ENCODE measurements at regions not wholly inside any gene's neighbourhood (a gene's known extent, or its start where the extent isn't known, plus 50 kb on each side); places are given as distances from the start of the nearest gene placed in this dataset.

DNA sequence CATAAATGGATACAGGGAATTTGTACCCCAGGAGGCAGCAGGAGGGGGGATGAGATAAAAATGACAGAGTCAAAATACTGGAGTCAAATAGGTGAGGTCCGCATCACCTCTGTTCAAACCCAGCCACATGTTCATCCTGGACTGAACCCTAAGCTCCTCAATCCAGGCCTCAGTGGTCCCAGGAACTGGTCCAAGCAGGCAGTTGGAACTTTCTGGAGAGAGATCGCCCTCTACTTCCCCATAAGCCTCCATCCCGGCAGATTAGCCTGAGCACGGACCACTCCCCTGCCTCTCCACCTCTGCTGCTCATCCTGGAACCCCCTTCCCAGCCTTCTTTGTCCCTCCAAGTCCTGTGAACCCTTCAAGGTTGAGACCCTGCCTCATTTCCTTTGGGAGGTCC, 959.7 kb upstream of the ZNF722 start:
- H3K27me3 Mint-ChIP-seq: no peaks in the 10 kb centered on the region
- no peaks in the 10 kb centered on the region for H3K27me3 ChIP-seq (replicated peaks in 1 of 2; ENCODE audit: control insufficient read depth in 2 of 2, extremely low read depth in 1 of 2, insufficient read depth in 2 of 2, low read length in 1 of 2)
- ChIA-PET POLR2A (no interaction called here), CTCF (no interaction called here)
- no peaks in the 10 kb centered on the region for H3K4me1 ChIP-seq (ENCODE audit: control insufficient read depth in 1 of 2, extremely low read depth in 1 of 2, insufficient read depth in 2 of 2, low read length in 2 of 2)
- H3K4me1 Mint-ChIP-seq: no peaks in the 10 kb centered on the region
- WGBS (ENCODE audit: insufficient coverage): 81% methylated on average over 4 of the region's 4 CpGs
- no peak overlapping the region for H3K27ac ChIP-seq (ENCODE audit: low read length)
- H3K36me3 ChIP-seq (ENCODE audit: control insufficient read depth in 2 of 2, extremely low read depth in 1 of 2, insufficient read depth in 1 of 2, low read length in 1 of 2): no peaks in the 10 kb centered on the region
- H3K27ac Mint-ChIP-seq: no peak overlapping the region
- no peak for ATAC-seq (replicated peaks in 1 of 4)
- H3K4me3 ChIP-seq (ENCODE audit: control insufficient read depth in 1 of 2, extremely low read depth in 1 of 2, low read length in 1 of 2): no peak overlapping the region
- no peaks in the 10 kb centered on the region for H3K9me3 ChIP-seq
- no peak overlapping the region for H3K4me3 Mint-ChIP-seq
- no peak for DNase-seq
- H3K36me3 Mint-ChIP-seq: no peaks in the 10 kb centered on the region
- peaks cover 35 to 42% (median 38%) of the 10 kb centered on the region in 3 donors for H3K9me3 Mint-ChIP-seq

GRCh38 chr7:63039882-63040281, 958.8 kb upstream of the ZNF722 start:
- WGBS (ENCODE audit: insufficient coverage): 86% methylated on average over 8 of the region's 8 CpGs
- no peaks in the 10 kb centered on the region for H3K4me1 ChIP-seq (ENCODE audit: control insufficient read depth in 1 of 2, extremely low read depth in 1 of 2, insufficient read depth in 2 of 2, low read length in 2 of 2)
- ATAC-seq (replicated peaks in 1 of 4) (no peak), DNase-seq (no peak)
- H3K4me3 ChIP-seq (ENCODE audit: control insufficient read depth in 1 of 2, extremely low read depth in 1 of 2, low read length in 1 of 2): no peak overlapping the region
- Mint-ChIP-seq H3K36me3 (no peaks in the 10 kb centered on the region), H3K4me3 (no peak overlapping the region), H3K4me1 (no peaks in the 10 kb centered on the region), H3K27ac (no peak overlapping the region), H3K9me3 (peaks cover 32 to 38% (median 36%) of the 10 kb centered on the region in 3 donors), H3K27me3 (no peaks in the 10 kb centered on the region)
- no peaks in the 10 kb centered on the region for H3K9me3 ChIP-seq
- H3K27ac ChIP-seq (ENCODE audit: low read length): no peak overlapping the region
- H3K36me3 ChIP-seq (ENCODE audit: control insufficient read depth in 2 of 2, extremely low read depth in 1 of 2, insufficient read depth in 1 of 2, low read length in 1 of 2): no peaks in the 10 kb centered on the region
- POLR2A ChIA-PET: no interaction called here
- CTCF ChIA-PET: no interaction called here
- H3K27me3 ChIP-seq (replicated peaks in 1 of 2; ENCODE audit: control insufficient read depth in 2 of 2, extremely low read depth in 1 of 2, insufficient read depth in 2 of 2, low read length in 1 of 2): no peaks in the 10 kb centered on the region

- Mint-ChIP-seq H3K4me3 (no peak overlapping the region), H3K9me3 (peaks cover 32 to 35% (median 33%) of the 10 kb centered on the region in 3 donors), H3K27me3 (no peaks in the 10 kb centered on the region), H3K4me1 (no peaks in the 10 kb centered on the region), H3K27ac (no peak overlapping the region), H3K36me3 (no peaks in the 10 kb centered on the region)
- Histone ChIP-seq H3K9me3 (peaks cover under 1% of the 10 kb centered on the region), H3K4me3 (ENCODE audit: control insufficient read depth in 1 of 2, extremely low read depth in 1 of 2, low read length in 1 of 2) (no peak overlapping the region), H3K27ac (ENCODE audit: low read length) (no peak overlapping the region), H3K4me1 (ENCODE audit: control insufficient read depth in 1 of 2, extremely low read depth in 1 of 2, insufficient read depth in 2 of 2, low read length in 2 of 2) (no peaks in the 10 kb centered on the region), H3K27me3 (replicated peaks in 1 of 2; ENCODE audit: control insufficient read depth in 2 of 2, extremely low read depth in 1 of 2, insufficient read depth in 2 of 2, low read length in 1 of 2) (no peaks in the 10 kb centered on the region), H3K36me3 (ENCODE audit: control insufficient read depth in 2 of 2, extremely low read depth in 1 of 2, insufficient read depth in 1 of 2, low read length in 1 of 2) (no peaks in the 10 kb centered on the region)
- CTCF ChIA-PET: no interaction called here
- ATAC-seq (replicated peaks in 1 of 4) (no peak), DNase-seq (no peak)
- POLR2A ChIA-PET: no interaction called here
- WGBS (ENCODE audit: insufficient coverage): 70% methylated on average over 8 of the region's 12 CpGs
These were observed 958.3 kb upstream of the ZNF722 start for GRCh38 chr7:63040336-63040735.

- ChIA-PET POLR2A (no interaction called here), CTCF (no interaction called here)
- peaks cover 2% of the 10 kb centered on the region for H3K9me3 ChIP-seq
- H3K27ac Mint-ChIP-seq: no peak overlapping the region
- no peak overlapping the region for H3K4me3 Mint-ChIP-seq
- no peaks in the 10 kb centered on the region for H3K36me3 ChIP-seq (ENCODE audit: control insufficient read depth in 2 of 2, extremely low read depth in 1 of 2, insufficient read depth in 1 of 2, low read length in 1 of 2)
- 80% methylated on average over 8 of the region's 12 CpGs for WGBS (ENCODE audit: insufficient coverage)
- no peaks in the 10 kb centered on the region for H3K4me1 ChIP-seq (ENCODE audit: control insufficient read depth in 1 of 2, extremely low read depth in 1 of 2, insufficient read depth in 2 of 2, low read length in 2 of 2)
- H3K9me3 Mint-ChIP-seq: peaks cover 28 to 32% (median 30%) of the 10 kb centered on the region in 3 donors
- DNase-seq (no peak), ATAC-seq (replicated peaks in 1 of 4) (no peak)
- H3K4me3 ChIP-seq (ENCODE audit: control insufficient read depth in 1 of 2, extremely low read depth in 1 of 2, low read length in 1 of 2): no peak overlapping the region
- no peaks in the 10 kb centered on the region for H3K27me3 Mint-ChIP-seq
- no peaks in the 10 kb centered on the region for H3K4me1 Mint-ChIP-seq
- no peaks in the 10 kb centered on the region for H3K36me3 Mint-ChIP-seq
- H3K27me3 ChIP-seq (replicated peaks in 1 of 2; ENCODE audit: control insufficient read depth in 2 of 2, extremely low read depth in 1 of 2, insufficient read depth in 2 of 2, low read length in 1 of 2): no peaks in the 10 kb centered on the region
- no peak overlapping the region for H3K27ac ChIP-seq (ENCODE audit: low read length)
These were observed 957.6 kb upstream of the ZNF722 start for GRCh38 chr7:63040966-63041610.

DNA sequence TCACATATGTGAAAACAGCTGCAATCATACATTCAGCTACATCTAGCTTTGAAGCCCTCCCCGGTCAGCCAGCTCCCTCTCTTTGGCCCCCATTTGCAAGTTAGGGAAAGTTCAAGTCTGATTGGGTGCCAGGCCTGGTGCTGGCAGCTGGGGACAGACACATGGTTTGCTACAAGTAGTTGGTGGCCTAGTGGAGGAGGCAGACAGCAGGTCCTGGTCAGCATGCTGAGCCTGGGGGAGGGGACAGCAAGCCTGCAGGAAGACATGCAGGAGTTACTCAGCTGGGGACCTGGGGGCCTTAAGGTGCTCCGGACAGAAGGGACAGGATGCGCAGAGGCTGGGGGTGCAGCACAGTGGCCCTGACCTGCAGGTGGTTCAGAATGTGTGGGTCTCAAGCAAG, 956.9 kb upstream of the ZNF722 start:
- Mint-ChIP-seq H3K27ac (no peak overlapping the region), H3K4me3 (no peak overlapping the region), H3K4me1 (no peaks in the 10 kb centered on the region), H3K36me3 (no peaks in the 10 kb centered on the region), H3K9me3 (peaks cover 26 to 33% (median 32%) of the 10 kb centered on the region in 3 donors), H3K27me3 (no peaks in the 10 kb centered on the region)
- Histone ChIP-seq H3K36me3 (ENCODE audit: control insufficient read depth in 2 of 2, extremely low read depth in 1 of 2, insufficient read depth in 1 of 2, low read length in 1 of 2) (no peaks in the 10 kb centered on the region), H3K4me1 (ENCODE audit: control insufficient read depth in 1 of 2, extremely low read depth in 1 of 2, insufficient read depth in 2 of 2, low read length in 2 of 2) (no peaks in the 10 kb centered on the region), H3K9me3 (peaks cover 2% of the 10 kb centered on the region), H3K27ac (ENCODE audit: low read length) (no peak overlapping the region), H3K4me3 (ENCODE audit: control insufficient read depth in 1 of 2, extremely low read depth in 1 of 2, low read length in 1 of 2) (no peak overlapping the region), H3K27me3 (replicated peaks in 1 of 2; ENCODE audit: control insufficient read depth in 2 of 2, extremely low read depth in 1 of 2, insufficient read depth in 2 of 2, low read length in 1 of 2) (no peaks in the 10 kb centered on the region)
- DNase-seq: no peak
- WGBS (ENCODE audit: insufficient coverage): 100% methylated on average over 2 of the region's 3 CpGs
- POLR2A ChIA-PET: no interaction called here
- CTCF ChIA-PET: no interaction called here
- no peak for ATAC-seq (replicated peaks in 1 of 4)

GRCh38 chr7:63042730-63043511, 955.7 kb upstream of the ZNF722 start:
- CTCF ChIA-PET: no interaction called here
- POLR2A ChIA-PET: no interaction called here
- Histone ChIP-seq H3K4me3 (ENCODE audit: control insufficient read depth in 1 of 2, extremely low read depth in 1 of 2, low read length in 1 of 2) (no peak overlapping the region), H3K9me3 (peaks cover 2% of the 10 kb centered on the region), H3K27me3 (replicated peaks in 1 of 2; ENCODE audit: control insufficient read depth in 2 of 2, extremely low read depth in 1 of 2, insufficient read depth in 2 of 2, low read length in 1 of 2) (no peaks in the 10 kb centered on the region), H3K27ac (ENCODE audit: low read length) (no peak overlapping the region), H3K4me1 (ENCODE audit: control insufficient read depth in 1 of 2, extremely low read depth in 1 of 2, insufficient read depth in 2 of 2, low read length in 2 of 2) (no peaks in the 10 kb centered on the region), H3K36me3 (ENCODE audit: control insufficient read depth in 2 of 2, extremely low read depth in 1 of 2, insufficient read depth in 1 of 2, low read length in 1 of 2) (no peaks in the 10 kb centered on the region)
- WGBS (ENCODE audit: insufficient coverage): 55% methylated on average over 6 of the region's 10 CpGs
- no peaks in the 10 kb centered on the region for H3K27me3 Mint-ChIP-seq
- ATAC-seq (replicated peaks in 1 of 4) (no peak), DNase-seq (no peak)
- H3K4me3 Mint-ChIP-seq: no peak overlapping the region
- H3K4me1 Mint-ChIP-seq: no peaks in the 10 kb centered on the region
- no peaks in the 10 kb centered on the region for H3K36me3 Mint-ChIP-seq
- H3K9me3 Mint-ChIP-seq: peaks cover 21 to 27% (median 26%) of the 10 kb centered on the region in 3 donors
- H3K27ac Mint-ChIP-seq: no peak overlapping the region
